Loucy (cell line): ENCODE measurements at regions not wholly inside any gene's neighbourhood (a gene's known extent, or its start where the extent isn't known, plus 50 kb on each side); places are given as distances from the start of the nearest gene placed in this dataset.

ENCODE experiments used
- EZH2phosphoT487 ChIP-seq: fragments of 200-600 bp; IDR thresholded peaks from 2 replicates; pipeline ENCODE4 v1.6.1; 2018; ENCODE audit warnings: antibody characterized with exemption, mild to moderate bottlenecking, moderate library complexity, borderline replicate concordance
- TF ChIP-seq, protein P1 (sequence below): fragments of 200-600 bp; sonication (generic); conservative IDR thresholded peaks from 2 replicates; pipeline ENCODE4 v1.5.1; 2014; ENCODE audit warnings: mild to moderate bottlenecking, antibody characterized with exemption, low read length

DNA sequence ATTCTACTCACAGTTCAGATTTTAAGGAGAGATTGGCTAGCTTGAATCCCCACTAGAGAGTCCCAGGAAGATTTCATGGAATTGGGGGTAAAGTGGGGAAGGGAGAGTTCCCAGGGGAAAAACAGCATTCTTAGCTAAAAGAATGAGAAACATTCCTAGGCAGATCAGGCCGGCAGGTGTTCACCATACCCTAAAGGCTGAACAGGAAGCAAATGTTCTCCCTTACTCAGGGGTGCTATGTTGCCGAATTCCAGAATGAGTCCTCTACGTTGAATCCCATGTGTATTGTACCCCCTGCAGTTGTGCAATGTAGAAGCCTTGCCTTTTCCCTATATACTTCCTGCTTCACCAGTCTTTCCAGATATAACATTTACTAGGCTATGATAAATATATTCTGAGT lies 135.2 kb upstream of the NCAM1 start:
- TF ChIP-seq, protein P1, sequence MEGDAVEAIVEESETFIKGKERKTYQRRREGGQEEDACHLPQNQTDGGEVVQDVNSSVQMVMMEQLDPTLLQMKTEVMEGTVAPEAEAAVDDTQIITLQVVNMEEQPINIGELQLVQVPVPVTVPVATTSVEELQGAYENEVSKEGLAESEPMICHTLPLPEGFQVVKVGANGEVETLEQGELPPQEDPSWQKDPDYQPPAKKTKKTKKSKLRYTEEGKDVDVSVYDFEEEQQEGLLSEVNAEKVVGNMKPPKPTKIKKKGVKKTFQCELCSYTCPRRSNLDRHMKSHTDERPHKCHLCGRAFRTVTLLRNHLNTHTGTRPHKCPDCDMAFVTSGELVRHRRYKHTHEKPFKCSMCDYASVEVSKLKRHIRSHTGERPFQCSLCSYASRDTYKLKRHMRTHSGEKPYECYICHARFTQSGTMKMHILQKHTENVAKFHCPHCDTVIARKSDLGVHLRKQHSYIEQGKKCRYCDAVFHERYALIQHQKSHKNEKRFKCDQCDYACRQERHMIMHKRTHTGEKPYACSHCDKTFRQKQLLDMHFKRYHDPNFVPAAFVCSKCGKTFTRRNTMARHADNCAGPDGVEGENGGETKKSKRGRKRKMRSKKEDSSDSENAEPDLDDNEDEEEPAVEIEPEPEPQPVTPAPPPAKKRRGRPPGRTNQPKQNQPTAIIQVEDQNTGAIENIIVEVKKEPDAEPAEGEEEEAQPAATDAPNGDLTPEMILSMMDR, result no peak
- no peak for TF ChIP-seq EZH2phosphoT487
